ENCODE measurements at regions not wholly inside any gene's neighbourhood (a gene's known extent, or its start where the extent isn't known, plus 50 kb on each side); places are given as distances from the start of the nearest gene placed in this dataset.

DNA sequence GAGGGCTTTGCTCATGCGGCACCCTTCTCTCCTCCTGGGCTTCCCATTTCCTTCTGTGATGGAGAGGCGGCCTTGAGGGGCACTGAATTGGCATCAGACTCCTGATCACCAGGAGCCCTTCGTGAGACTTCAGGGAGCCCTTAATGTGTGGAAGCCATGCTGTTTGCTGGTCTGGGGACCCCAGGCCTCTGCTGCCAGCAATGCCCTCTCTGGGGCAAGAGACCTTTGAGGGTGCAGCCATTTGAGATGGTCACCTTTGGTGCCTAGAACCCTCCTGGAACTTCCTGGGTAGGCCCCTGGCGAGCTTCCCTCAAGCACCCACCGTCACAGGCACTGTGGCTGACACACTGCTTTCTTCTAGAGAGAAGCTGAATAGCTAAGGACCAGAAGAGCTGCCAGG is 338.7 kb upstream of the IRX4 start:
- POLR2A ChIA-PET, result no interaction called here
- no peaks in the 10 kb centered on the region for H3K27me3 ChIP-seq (ENCODE audit: control insufficient read depth, insufficient read depth, low read length)

GRCh38 chr5:2220741-2221140 is 338.0 kb upstream of the IRX4 start:
- H3K4me3 ChIP-seq (ENCODE audit: low read depth, low read length), result no peak overlapping the region
- no peak for TF ChIP-seq CTCF (IDR thresholded peaks at IDR 0.05; ENCODE audit: insufficient read depth, low read depth, low read length)
- POLR2A ChIA-PET, result no interaction called here
- no peak for DNase-seq (ENCODE audit: low read depth)
- no peaks in the 10 kb centered on the region for H3K27me3 ChIP-seq (ENCODE audit: control insufficient read depth, insufficient read depth, low read length)
- CTCF ChIA-PET, result no interaction called here
- H3K36me3 ChIP-seq (ENCODE audit: control insufficient read depth, insufficient read depth, low read length), result no peaks in the 10 kb centered on the region

More for the DNA sequence above, 338.7 kb upstream of the IRX4 start:
- no peak overlapping the region for H3K4me3 ChIP-seq (ENCODE audit: low read depth, low read length)
- H3K36me3 ChIP-seq (ENCODE audit: control insufficient read depth, insufficient read depth, low read length), result no peaks in the 10 kb centered on the region
- TF ChIP-seq CTCF (IDR thresholded peaks at IDR 0.05; ENCODE audit: insufficient read depth, low read depth, low read length), result no peak
- CTCF ChIA-PET, result no interaction called here
- DNase-seq (ENCODE audit: low read depth), result no peak

GRCh38 chr5:2219149-2219776 is 336.5 kb upstream of the IRX4 start:
- Histone ChIP-seq H3K36me3 (ENCODE audit: control insufficient read depth, insufficient read depth, low read length) (no peaks in the 10 kb centered on the region), H3K4me3 (ENCODE audit: low read depth, low read length) (no peak overlapping the region), H3K27me3 (ENCODE audit: control insufficient read depth, insufficient read depth, low read length) (no peaks in the 10 kb centered on the region)
- TF ChIP-seq CTCF (IDR thresholded peaks at IDR 0.05; ENCODE audit: insufficient read depth, low read depth, low read length), result no peak
- CTCF ChIA-PET, result no interaction called here
- no peak for DNase-seq (ENCODE audit: low read depth)
- POLR2A ChIA-PET, result no interaction called here

- no peak overlapping the region for H3K4me3 ChIP-seq (ENCODE audit: low read depth, low read length)
- POLR2A ChIA-PET, result no interaction called here
- no peaks in the 10 kb centered on the region for H3K27me3 ChIP-seq (ENCODE audit: control insufficient read depth, insufficient read depth, low read length)
- TF ChIP-seq CTCF (IDR thresholded peaks at IDR 0.05; ENCODE audit: insufficient read depth, low read depth, low read length), result no peak
- CTCF ChIA-PET, result no interaction called here
- DNase-seq (ENCODE audit: low read depth), result no peak
- no peaks in the 10 kb centered on the region for H3K36me3 ChIP-seq (ENCODE audit: control insufficient read depth, insufficient read depth, low read length)
Observed at GRCh38 chr5:2217219-2217618, 334.5 kb upstream of the IRX4 start.

GRCh38 chr5:2214910-2215590 is 332.3 kb upstream of the IRX4 start:
- no peaks in the 10 kb centered on the region for H3K36me3 ChIP-seq (ENCODE audit: control insufficient read depth, insufficient read depth, low read length)
- POLR2A ChIA-PET, result no interaction called here
- CTCF ChIA-PET, result no interaction called here
- DNase-seq (ENCODE audit: low read depth), result no peak
- H3K4me3 ChIP-seq (ENCODE audit: low read depth, low read length), result no peak overlapping the region
- TF ChIP-seq CTCF (IDR thresholded peaks at IDR 0.05; ENCODE audit: insufficient read depth, low read depth, low read length), result no peak
- H3K27me3 ChIP-seq (ENCODE audit: control insufficient read depth, insufficient read depth, low read length), result no peaks in the 10 kb centered on the region

Measured in BJ (cell line).